Endothelial cell of umbilical vein (primary cell): ENCODE measurements at regions not wholly inside any gene's neighbourhood (a gene's known extent, or its start where the extent isn't known, plus 50 kb on each side); places are given as distances from the start of the nearest gene placed in this dataset.

Experiments used
- CTCF ChIP-seq, 2 donors: IDR thresholded peaks; 1 replicate in 1 of 2; 2 replicates in 1 of 2; pipeline ENCODE4 v1.5.1; 2011; ENCODE audit warnings: low read length in 2 of 2, mild to moderate bottlenecking in 2 of 2, moderate library complexity in 2 of 2, control low read depth in 1 of 2, inconsistent platforms in 1 of 2, low read depth in 1 of 2; ENCODE audit not compliant: insufficient read depth in 1 of 2; ENCODE audit errors: extremely low read depth in 1 of 2
- EZH2 ChIP-seq: IDR thresholded peaks from 2 replicates; pipeline ENCODE4 v1.6.1; 2012; ENCODE audit warnings: borderline replicate concordance, low read depth, mild to moderate bottlenecking, moderate library complexity, low read length, inconsistent platforms; ENCODE audit not compliant: severe bottlenecking
- FOS ChIP-seq: IDR thresholded peaks from 2 replicates; pipeline ENCODE4 v1.6.1; 2011; ENCODE audit warnings: mild to moderate bottlenecking, low read length, moderate library complexity, borderline replicate concordance; ENCODE audit not compliant: insufficient read depth
- GATA2 ChIP-seq: IDR thresholded peaks from 2 replicates; pipeline ENCODE4 v1.7.0; 2011; ENCODE audit warnings: low read depth, mild to moderate bottlenecking, moderate library complexity, mixed read lengths, low read length; ENCODE audit not compliant: insufficient read length, insufficient read depth
- MYC ChIP-seq: IDR thresholded peaks from one replicate; pipeline ENCODE4 v1.6.1; 2011; ENCODE audit warnings: mild to moderate bottlenecking, low read depth, low read length
- POLR2A ChIP-seq: IDR thresholded peaks from 2 replicates; pipeline ENCODE4 v1.6.1; 2012; ENCODE audit warnings: low read depth, mild to moderate bottlenecking, control low read depth, low read length
- POLR2AphosphoS5 ChIP-seq: IDR thresholded peaks from 2 replicates; pipeline ENCODE4 v1.6.1; 2012; ENCODE audit warnings: low read depth, mild to moderate bottlenecking, control low read depth, low read length, moderate library complexity; ENCODE audit not compliant: insufficient read depth
- TF ChIP-seq, protein P1 (sequence below): IDR thresholded peaks from 2 replicates; pipeline ENCODE4 v1.6.1; 2011; ENCODE audit not compliant: insufficient read depth, insufficient read length

DNA sequence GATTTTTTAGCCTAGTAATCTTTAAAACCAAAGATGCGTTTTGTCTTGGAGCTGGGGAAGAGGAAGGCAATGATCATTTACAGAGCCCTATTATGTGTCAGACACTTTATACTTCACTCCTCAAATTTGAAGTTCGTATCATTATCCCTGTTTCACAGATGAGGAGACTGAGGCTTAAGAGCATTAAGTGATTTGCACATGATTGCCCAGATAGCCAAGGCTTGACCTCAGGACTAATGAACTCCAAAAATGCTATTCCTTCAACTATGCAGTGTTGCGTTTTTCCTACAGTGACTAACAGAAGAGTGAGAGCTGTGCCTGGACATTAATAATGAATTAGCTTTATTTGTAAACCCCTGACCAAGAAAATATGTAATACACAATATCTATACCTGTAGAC lies 136.8 kb upstream of the EEA1 start:
- TF ChIP-seq CTCF (IDR thresholded peaks at IDR 0.05; ENCODE audit: extremely low read depth in 1 of 2, insufficient read depth in 1 of 2, low read depth in 1 of 2, low read length in 2 of 2), result no peak
- TF ChIP-seq MYC, result no peak
- TF ChIP-seq EZH2, result no peak
- TF ChIP-seq, protein P1, sequence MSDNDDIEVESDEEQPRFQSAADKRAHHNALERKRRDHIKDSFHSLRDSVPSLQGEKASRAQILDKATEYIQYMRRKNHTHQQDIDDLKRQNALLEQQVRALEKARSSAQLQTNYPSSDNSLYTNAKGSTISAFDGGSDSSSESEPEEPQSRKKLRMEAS, result no peak
- TF ChIP-seq POLR2AphosphoS5, result no peak
- no peak for TF ChIP-seq FOS
- no peak for TF ChIP-seq POLR2A
- no peak for TF ChIP-seq GATA2
